C4-2B (cell line): ENCODE measurements at regions not wholly inside any gene's neighbourhood (a gene's known extent, or its start where the extent isn't known, plus 50 kb on each side); places are given as distances from the start of the nearest gene placed in this dataset.

Source experiments
- ZFX ChIP-seq: fragments of 450-650 bp; IDR thresholded peaks from 2 replicates; pipeline ENCODE4 v1.6.1; 2017
- TF ChIP-seq, protein P1 (sequence below): fragments of 450-650 bp; conservative IDR thresholded peaks from 2 replicates; pipeline ENCODE4 v1.5.1; 2017; ENCODE audit warnings: mild to moderate bottlenecking

DNA sequence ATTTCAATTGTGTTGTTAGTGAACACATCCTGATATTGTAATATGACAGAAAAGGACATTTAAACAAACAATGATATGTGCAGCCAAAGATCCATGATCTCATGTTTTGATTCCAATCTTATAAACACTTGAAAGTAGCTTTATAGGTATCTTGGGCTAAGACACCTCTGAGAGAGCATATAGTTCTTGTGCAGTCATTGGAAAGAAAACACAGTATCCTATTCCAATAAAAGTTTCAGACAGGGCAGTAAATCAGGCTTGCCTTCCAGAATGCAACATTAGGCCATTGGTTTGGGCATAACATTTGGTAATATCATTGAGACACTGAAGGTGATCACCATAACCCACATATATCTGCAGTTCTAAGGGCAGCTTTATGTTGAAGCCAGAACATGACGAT is 188.3 kb upstream of the HCCS start:
- TF ChIP-seq, protein P1, sequence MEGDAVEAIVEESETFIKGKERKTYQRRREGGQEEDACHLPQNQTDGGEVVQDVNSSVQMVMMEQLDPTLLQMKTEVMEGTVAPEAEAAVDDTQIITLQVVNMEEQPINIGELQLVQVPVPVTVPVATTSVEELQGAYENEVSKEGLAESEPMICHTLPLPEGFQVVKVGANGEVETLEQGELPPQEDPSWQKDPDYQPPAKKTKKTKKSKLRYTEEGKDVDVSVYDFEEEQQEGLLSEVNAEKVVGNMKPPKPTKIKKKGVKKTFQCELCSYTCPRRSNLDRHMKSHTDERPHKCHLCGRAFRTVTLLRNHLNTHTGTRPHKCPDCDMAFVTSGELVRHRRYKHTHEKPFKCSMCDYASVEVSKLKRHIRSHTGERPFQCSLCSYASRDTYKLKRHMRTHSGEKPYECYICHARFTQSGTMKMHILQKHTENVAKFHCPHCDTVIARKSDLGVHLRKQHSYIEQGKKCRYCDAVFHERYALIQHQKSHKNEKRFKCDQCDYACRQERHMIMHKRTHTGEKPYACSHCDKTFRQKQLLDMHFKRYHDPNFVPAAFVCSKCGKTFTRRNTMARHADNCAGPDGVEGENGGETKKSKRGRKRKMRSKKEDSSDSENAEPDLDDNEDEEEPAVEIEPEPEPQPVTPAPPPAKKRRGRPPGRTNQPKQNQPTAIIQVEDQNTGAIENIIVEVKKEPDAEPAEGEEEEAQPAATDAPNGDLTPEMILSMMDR, result no peak
- no peak for TF ChIP-seq ZFX
